ENCODE measurements at regions not wholly inside any gene's neighbourhood (a gene's known extent, or its start where the extent isn't known, plus 50 kb on each side); places are given as distances from the start of the nearest gene placed in this dataset.
"Not testable (repeated sequence)": the region's sequence is repeated elsewhere in the genome, so short reads cannot be mapped to it uniquely, and the experiment has no call there.

GRCh38 chr13:64626105-64626504, 2604.0 kb downstream of the PCDH9 start:
- H3K27ac ChIP-seq, result no peak overlapping the region
- TF ChIP-seq CTCF (IDR thresholded peaks at IDR 0.05), result no peak
- TF ChIP-seq ZFX (IDR thresholded peaks at IDR 0.05; ENCODE audit: borderline replicate concordance), result no peak

DNA sequence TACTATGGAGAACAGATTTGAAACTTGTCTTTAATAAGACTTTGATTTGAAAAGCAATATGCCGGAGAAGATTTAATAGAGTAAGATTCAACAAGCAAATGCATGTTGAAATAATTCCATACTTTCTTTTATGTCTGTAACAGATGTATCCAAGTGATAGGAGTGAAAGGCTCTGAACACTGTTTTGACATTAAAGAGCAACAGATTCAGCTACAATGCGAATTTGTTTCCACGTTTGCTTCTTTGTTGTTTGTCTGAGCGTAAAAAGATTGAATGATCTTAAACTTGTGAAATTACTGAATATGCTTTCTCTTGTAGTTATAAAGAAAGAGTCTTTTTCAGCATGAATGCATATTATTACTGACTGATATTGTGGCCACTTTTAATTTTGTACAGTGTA, 2612.9 kb downstream of the PCDH9 start:
- H3K27ac ChIP-seq, result no peak overlapping the region
- TF ChIP-seq ZFX (IDR thresholded peaks at IDR 0.05; ENCODE audit: borderline replicate concordance), result no peak
- no peak for TF ChIP-seq CTCF (IDR thresholded peaks at IDR 0.05)

GRCh38 chr13:64591971-64592370, 2638.2 kb downstream of the PCDH9 start:
- no peak overlapping the region for H3K27ac ChIP-seq
- no peak for TF ChIP-seq CTCF (IDR thresholded peaks at IDR 0.05)
- TF ChIP-seq ZFX (IDR thresholded peaks at IDR 0.05; ENCODE audit: borderline replicate concordance), result no peak

DNA sequence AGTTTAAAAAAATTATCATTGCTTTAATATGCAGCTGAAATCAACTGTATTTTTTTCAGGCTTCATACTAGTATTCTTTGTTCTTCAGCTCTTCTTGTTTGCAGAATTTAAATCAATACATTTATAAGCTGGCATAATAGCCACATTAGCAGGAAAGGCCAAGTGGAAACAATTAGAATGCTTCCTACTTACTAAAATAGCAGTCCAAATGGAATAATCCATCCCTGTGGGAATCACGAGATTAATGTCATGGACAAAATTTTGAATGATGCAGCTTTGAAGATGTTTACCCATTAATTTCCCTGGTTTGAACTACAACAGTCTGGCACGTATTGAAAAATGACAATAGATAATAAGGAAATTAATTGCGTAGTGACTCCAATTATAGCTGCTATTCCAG, 2650.8 kb downstream of the PCDH9 start:
- H3K27ac ChIP-seq, result no peak overlapping the region
- no peak for TF ChIP-seq ZFX (IDR thresholded peaks at IDR 0.05; ENCODE audit: borderline replicate concordance)

DNA sequence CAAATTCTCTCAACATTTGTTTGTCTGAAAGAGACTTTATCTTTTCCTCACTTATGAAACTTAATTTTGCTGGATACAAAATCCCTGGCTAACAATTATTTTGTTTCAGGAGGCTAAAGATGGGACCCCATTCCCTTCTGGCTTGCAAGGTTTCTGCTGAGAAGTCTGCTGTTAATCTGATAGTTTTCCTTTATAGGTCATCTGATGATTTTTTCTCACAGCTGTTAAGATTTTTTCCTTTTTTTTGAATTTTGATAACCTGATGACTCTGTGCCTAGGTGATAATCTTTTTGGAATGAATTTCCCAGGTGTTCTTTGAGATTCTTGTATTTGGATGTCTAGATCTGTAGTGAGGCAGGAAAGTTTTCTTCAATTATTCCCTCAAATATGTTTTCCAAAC, 2661.4 kb downstream of the PCDH9 start:
- no peak for TF ChIP-seq ZFX (IDR thresholded peaks at IDR 0.05; ENCODE audit: borderline replicate concordance)
- no peak for TF ChIP-seq CTCF (IDR thresholded peaks at IDR 0.05)
- no peak overlapping the region for H3K27ac ChIP-seq

GRCh38 chr13:64558031-64558430, 2672.1 kb downstream of the PCDH9 start:
- not testable (repeated sequence) for H3K27ac ChIP-seq

DNA sequence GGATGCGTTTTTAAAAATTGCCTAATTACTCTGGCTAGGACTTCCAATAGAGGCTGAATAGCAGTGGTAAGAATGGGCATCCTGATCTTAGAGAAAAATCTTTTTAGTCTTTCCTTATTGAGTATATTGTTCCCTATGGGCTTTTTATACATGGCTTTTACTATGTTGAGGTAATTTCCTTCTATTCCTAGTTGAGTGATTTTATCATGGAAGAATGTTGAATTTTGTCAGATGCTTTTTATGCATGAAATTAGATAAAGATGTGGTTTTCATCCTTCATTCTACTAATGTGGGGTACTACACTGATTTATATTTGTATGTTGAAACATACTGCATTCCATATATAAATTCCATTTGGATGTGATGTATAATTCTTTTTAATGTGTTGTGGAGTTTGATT, 2673.8 kb downstream of the PCDH9 start:
- H3K27ac ChIP-seq, result no peak overlapping the region
- no peak for TF ChIP-seq CTCF (IDR thresholded peaks at IDR 0.05)
- TF ChIP-seq ZFX (IDR thresholded peaks at IDR 0.05; ENCODE audit: borderline replicate concordance), result no peak

DNA sequence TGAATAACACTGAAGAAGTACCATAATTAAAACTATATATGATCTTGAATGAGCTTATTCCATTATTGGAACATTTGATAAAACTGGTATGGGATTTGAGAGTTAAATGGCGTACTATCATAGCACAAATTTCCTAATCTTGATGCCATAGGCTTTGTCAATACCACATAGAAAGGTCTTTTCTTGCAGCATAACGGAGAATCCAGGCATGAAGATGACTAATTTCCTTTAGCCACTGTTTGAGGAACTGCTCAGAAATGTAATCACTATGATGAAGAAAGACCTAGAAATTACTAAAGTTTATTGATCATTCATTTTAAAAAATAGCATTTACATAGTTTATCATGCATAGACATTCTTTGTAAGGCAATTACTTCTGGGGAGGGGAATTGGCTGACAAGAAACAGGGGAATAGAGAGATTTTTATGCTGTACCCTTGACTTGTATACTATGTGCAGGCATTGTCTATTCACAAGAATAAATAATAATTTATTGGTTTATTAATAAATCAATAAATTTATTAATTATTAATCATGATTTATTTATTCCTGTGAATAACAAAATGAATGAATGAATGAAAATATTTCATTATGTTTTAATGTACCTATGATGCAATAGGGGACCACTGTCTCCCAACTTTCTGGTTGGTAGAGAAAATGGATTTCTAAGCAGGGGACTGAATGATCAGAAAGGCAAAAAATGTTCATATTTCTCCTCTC, 2676.6 kb downstream of the PCDH9 start:
- H3K27ac ChIP-seq, result no peak overlapping the region
- TF ChIP-seq ZFX (IDR thresholded peaks at IDR 0.05; ENCODE audit: borderline replicate concordance) (no peak), CTCF (IDR thresholded peaks at IDR 0.05) (no peak)

All from 22Rv1 (cell line).